ENCODE measurements at regions not wholly inside any gene's neighbourhood (a gene's known extent, or its start where the extent isn't known, plus 50 kb on each side); places are given as distances from the start of the nearest gene placed in this dataset.

- no peak for ATAC-seq
- H3K4me3 ChIP-seq: no peak overlapping the region
- DNase-seq: no peak
- no peaks in the 10 kb centered on the region for H3K36me3 ChIP-seq
- H3K27ac ChIP-seq: no peak overlapping the region
- peaks cover 0 to 7% (median 0%) of the 10 kb centered on the region in 12 donors for H3K9me3 ChIP-seq
- H3K27me3 ChIP-seq: no peaks in the 10 kb centered on the region
- intact Hi-C loops (cut with DNase I): no loop called here
- whole genome bisulfite sequencing, 4 donors: 78 to 85% (median 82%) methylated on average over 4 of the region's 4 CpGs
- TF ChIP-seq, protein P1, sequence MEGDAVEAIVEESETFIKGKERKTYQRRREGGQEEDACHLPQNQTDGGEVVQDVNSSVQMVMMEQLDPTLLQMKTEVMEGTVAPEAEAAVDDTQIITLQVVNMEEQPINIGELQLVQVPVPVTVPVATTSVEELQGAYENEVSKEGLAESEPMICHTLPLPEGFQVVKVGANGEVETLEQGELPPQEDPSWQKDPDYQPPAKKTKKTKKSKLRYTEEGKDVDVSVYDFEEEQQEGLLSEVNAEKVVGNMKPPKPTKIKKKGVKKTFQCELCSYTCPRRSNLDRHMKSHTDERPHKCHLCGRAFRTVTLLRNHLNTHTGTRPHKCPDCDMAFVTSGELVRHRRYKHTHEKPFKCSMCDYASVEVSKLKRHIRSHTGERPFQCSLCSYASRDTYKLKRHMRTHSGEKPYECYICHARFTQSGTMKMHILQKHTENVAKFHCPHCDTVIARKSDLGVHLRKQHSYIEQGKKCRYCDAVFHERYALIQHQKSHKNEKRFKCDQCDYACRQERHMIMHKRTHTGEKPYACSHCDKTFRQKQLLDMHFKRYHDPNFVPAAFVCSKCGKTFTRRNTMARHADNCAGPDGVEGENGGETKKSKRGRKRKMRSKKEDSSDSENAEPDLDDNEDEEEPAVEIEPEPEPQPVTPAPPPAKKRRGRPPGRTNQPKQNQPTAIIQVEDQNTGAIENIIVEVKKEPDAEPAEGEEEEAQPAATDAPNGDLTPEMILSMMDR (IDR thresholded peaks at IDR 0.05): no peak
- TF ChIP-seq POLR2A (IDR thresholded peaks at IDR 0.05): no peak
- H3K4me1 ChIP-seq: no peaks in the 10 kb centered on the region
Observed at GRCh38 chr4:58606303-58606702, 1496.1 kb upstream of the IGFBP7 start.

DNA sequence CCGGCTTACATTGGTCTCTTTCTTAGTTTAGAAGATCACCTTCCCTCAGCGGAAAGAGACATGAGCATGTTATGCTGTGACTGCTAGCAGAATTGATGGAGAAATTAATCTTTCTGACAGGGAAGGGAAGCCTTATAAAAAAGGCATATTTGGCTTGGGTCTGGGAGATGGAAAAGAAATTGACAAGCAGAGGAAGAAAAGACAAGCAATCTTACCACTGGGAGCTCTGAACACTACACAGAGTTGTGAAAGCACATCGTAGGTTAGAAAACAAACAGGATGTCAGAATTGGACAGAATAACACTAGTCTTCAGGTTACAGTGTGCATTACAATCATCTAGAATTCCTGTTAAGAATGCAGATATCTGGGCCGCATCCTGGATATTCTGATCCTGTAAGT, 1493.8 kb upstream of the IGFBP7 start:
- no peak for ATAC-seq
- H3K9me3 ChIP-seq: peaks cover 0 to 5% (median 0%) of the 10 kb centered on the region in 12 donors
- H3K4me3 ChIP-seq: no peak overlapping the region
- no peaks in the 10 kb centered on the region for H3K4me1 ChIP-seq
- no peak for TF ChIP-seq POLR2A (IDR thresholded peaks at IDR 0.05)
- TF ChIP-seq, protein P1 (IDR thresholded peaks at IDR 0.05): no peak
- DNase-seq: no peak
- H3K27ac ChIP-seq: no peak overlapping the region
- 77 to 90% (median 85%) methylated on average over 4 of the region's 4 CpGs for WGBS, 4 donors
- H3K36me3 ChIP-seq: no peaks in the 10 kb centered on the region
- H3K27me3 ChIP-seq: no peaks in the 10 kb centered on the region
- intact Hi-C loops (cut with DNase I): no loop called here

GRCh38 chr4:58602731-58603359, 1492.7 kb upstream of the IGFBP7 start:
- Histone ChIP-seq H3K4me1 (no peaks in the 10 kb centered on the region), H3K27ac (no peak overlapping the region), H3K36me3 (no peaks in the 10 kb centered on the region), H3K27me3 (no peaks in the 10 kb centered on the region), H3K4me3 (no peak overlapping the region), H3K9me3 (no peaks in the 10 kb centered on the region)
- ATAC-seq: no peak
- TF ChIP-seq, protein P1 (IDR thresholded peaks at IDR 0.05): no peak
- no peak for TF ChIP-seq POLR2A (IDR thresholded peaks at IDR 0.05)
- DNase-seq: no peak
- WGBS, 4 donors: 12 to 19% (median 14%) methylated on average over 1 of the region's 1 CpG
- intact Hi-C loops (cut with DNase I): no loop called here

DNA sequence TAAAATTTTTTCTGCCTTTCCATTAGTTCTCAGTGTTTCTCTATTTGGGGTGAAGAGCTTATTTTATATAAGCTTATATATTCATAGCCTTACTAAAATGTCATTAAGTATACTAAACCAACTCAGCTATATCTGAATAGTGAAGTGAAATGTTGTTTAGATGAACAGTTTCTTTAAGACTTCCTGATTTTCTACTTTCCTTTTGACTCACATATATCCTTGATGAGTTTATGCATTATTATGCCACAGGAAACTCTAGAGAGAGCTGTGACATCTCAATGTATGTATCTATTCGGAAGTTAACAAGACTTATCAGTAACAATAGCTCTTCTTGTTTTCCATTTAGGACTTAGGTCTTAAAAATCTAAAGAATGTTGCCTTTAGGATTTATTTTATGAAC, 1491.8 kb upstream of the IGFBP7 start:
- Histone ChIP-seq H3K9me3 (no peaks in the 10 kb centered on the region), H3K4me1 (no peaks in the 10 kb centered on the region), H3K27ac (no peak overlapping the region), H3K4me3 (no peak overlapping the region), H3K27me3 (no peaks in the 10 kb centered on the region), H3K36me3 (no peaks in the 10 kb centered on the region)
- TF ChIP-seq, protein P1 (IDR thresholded peaks at IDR 0.05): no peak
- no peak for TF ChIP-seq POLR2A (IDR thresholded peaks at IDR 0.05)
- 42 to 76% (median 53%) methylated on average over 1 of the region's 1 CpG for WGBS, 4 donors
- DNase-seq: no peak
- intact Hi-C loops (cut with DNase I): no loop called here
- ATAC-seq: no peak

Measured in heart left ventricle (tissue), 16 donors.